Immature natural killer cell (primary cell): ENCODE measurements at regions not wholly inside any gene's neighbourhood (a gene's known extent, or its start where the extent isn't known, plus 50 kb on each side); places are given as distances from the start of the nearest gene placed in this dataset.

Experiments
- DNase-seq, 3 donors: peaks; one replicate each; pipeline ENCODE4 v3.0.0; 2022; ENCODE audit warnings: mixed read lengths in 1 of 3
- H3K27ac Mint-ChIP-seq, 6 donors: one replicate each; pipeline ENCODE4 v1.8.0; 2020; ENCODE audit warnings: mixed read lengths in 6 of 6, mild to moderate bottlenecking in 5 of 6, inconsistent platforms in 4 of 6, moderate library complexity in 3 of 6
- H3K27me3 Mint-ChIP-seq, 3 donors: one replicate each; pipeline ENCODE4 v1.8.0; 2020 to 2021; ENCODE audit warnings: low read depth in 3 of 3, mild to moderate bottlenecking in 3 of 3, mixed read lengths in 3 of 3, moderate library complexity in 3 of 3, inconsistent platforms in 1 of 3
- H3K36me3 Mint-ChIP-seq, 3 donors: one replicate each; pipeline ENCODE4 v1.8.0; 2020; ENCODE audit warnings: mixed read lengths in 3 of 3, inconsistent platforms in 2 of 3, mild to moderate bottlenecking in 2 of 3
- H3K4me1 Mint-ChIP-seq, 2 donors: one replicate each; pipeline ENCODE4 v1.8.0; 2020; ENCODE audit warnings: inconsistent platforms in 2 of 2, mild to moderate bottlenecking in 2 of 2, mixed read lengths in 2 of 2, moderate library complexity in 1 of 2
- H3K4me3 Mint-ChIP-seq, 5 donors: one replicate each; pipeline ENCODE4 v1.8.0; 2020; ENCODE audit warnings: mild to moderate bottlenecking in 5 of 5, mixed read lengths in 5 of 5, inconsistent platforms in 3 of 5, moderate library complexity in 3 of 5
- H3K9me3 Mint-ChIP-seq, 6 donors: one replicate each; pipeline ENCODE4 v1.8.0; 2020; ENCODE audit warnings: mild to moderate bottlenecking in 6 of 6, mixed read lengths in 6 of 6, inconsistent platforms in 4 of 6, moderate library complexity in 3 of 6

DNA sequence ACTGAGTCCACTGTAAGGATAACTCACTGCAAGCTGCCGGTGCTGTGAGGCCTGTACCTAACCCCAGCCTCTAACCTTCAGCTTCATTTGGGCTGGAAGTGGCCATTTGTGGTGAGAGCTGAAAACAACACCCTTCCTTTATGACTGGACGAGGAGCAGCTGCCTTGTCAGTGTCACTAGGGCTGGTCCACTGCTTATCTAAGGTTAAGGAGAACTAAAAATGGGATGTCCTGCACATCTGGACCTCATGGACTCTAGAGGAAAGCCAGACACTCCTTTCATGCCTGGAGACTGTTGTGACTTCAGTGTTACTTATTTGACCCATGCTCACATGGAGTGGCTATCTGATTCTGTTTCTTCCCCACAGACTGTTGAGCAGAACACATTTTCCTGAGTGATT, 139.9 kb downstream of the ZNF518B start:
- H3K9me3 Mint-ChIP-seq: no peaks in the 10 kb centered on the region
- no peak for DNase-seq
- no peaks in the 10 kb centered on the region for H3K4me1 Mint-ChIP-seq
- peaks cover 0 to 2% (median 0%) of the 10 kb centered on the region in 3 donors for H3K27me3 Mint-ChIP-seq
- no peak overlapping the region for H3K4me3 Mint-ChIP-seq
- H3K27ac Mint-ChIP-seq: no peak overlapping the region
- H3K36me3 Mint-ChIP-seq: no peaks in the 10 kb centered on the region

DNA sequence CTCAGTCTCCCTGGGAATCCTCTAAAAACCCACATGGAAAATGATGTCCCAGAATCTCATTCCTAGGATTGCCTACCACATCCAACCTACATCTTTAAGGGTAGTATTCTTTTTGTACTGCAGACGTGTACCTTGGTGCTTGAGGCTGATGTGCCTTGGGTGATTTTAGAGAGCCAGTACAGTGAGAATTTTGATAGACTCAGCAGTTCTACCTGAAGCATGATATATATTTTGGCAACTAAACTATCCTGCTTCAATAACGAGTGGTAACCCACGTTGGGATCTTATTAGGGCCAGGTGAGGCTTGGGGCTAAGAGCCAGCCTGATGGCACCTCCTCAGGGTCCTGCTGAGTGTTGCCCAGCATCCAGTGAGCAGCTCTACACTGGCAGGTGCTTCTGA, 140.4 kb downstream of the ZNF518B start:
- no peak overlapping the region for H3K4me3 Mint-ChIP-seq
- H3K4me1 Mint-ChIP-seq: no peaks in the 10 kb centered on the region

GRCh38 chr4:10315638-10316037, 141.6 kb downstream of the ZNF518B start:
- no peak overlapping the region for H3K4me3 Mint-ChIP-seq
- H3K4me1 Mint-ChIP-seq: no peaks in the 10 kb centered on the region
- H3K27ac Mint-ChIP-seq: no peak overlapping the region
- H3K9me3 Mint-ChIP-seq: no peaks in the 10 kb centered on the region
- peaks cover 0 to 2% (median 2%) of the 10 kb centered on the region in 3 donors for H3K27me3 Mint-ChIP-seq
- H3K36me3 Mint-ChIP-seq: no peaks in the 10 kb centered on the region
- DNase-seq: no peak

More for the DNA sequence above, 140.4 kb downstream of the ZNF518B start:
- DNase-seq: no peak
- Mint-ChIP-seq H3K27ac (no peak overlapping the region), H3K27me3 (peaks cover 0 to 2% (median 0%) of the 10 kb centered on the region in 3 donors), H3K9me3 (no peaks in the 10 kb centered on the region), H3K36me3 (no peaks in the 10 kb centered on the region)

DNA sequence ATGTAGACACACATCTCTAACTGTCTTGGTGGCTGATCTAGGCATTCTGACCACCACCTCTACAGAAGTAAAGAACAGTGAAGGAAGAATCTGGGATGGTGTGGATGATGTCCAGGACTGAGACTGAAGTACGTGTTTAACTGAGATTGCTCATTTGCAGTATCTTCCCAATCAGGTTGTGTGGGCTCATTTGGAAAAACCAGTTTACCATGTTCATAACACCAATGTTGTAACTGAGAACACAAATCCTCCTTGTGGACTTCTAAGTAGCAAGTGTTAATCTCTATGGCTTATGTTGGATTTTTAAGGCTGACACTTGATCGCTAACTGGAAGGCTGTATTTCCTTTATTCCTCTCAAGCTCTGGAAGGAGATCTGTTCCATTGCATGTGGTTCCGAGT, 144.7 kb downstream of the ZNF518B start:
- H3K27me3 Mint-ChIP-seq: peaks cover 0 to 3% (median 0%) of the 10 kb centered on the region in 3 donors
- no peak for DNase-seq
- H3K9me3 Mint-ChIP-seq: no peaks in the 10 kb centered on the region
- H3K36me3 Mint-ChIP-seq: no peaks in the 10 kb centered on the region
- no peak overlapping the region for H3K27ac Mint-ChIP-seq
- no peak overlapping the region for H3K4me3 Mint-ChIP-seq
- no peaks in the 10 kb centered on the region for H3K4me1 Mint-ChIP-seq

- H3K4me3 Mint-ChIP-seq: no peak overlapping the region
- H3K4me1 Mint-ChIP-seq: no peaks in the 10 kb centered on the region
- DNase-seq: no peak
- peaks cover 0 to 3% (median 0%) of the 10 kb centered on the region in 3 donors for H3K27me3 Mint-ChIP-seq
- H3K27ac Mint-ChIP-seq: no peak overlapping the region
- no peaks in the 10 kb centered on the region for H3K9me3 Mint-ChIP-seq
- H3K36me3 Mint-ChIP-seq: no peaks in the 10 kb centered on the region
These were observed 145.3 kb downstream of the ZNF518B start for GRCh38 chr4:10311939-10312338.

- H3K27ac Mint-ChIP-seq: no peak overlapping the region
- H3K4me1 Mint-ChIP-seq: no peaks in the 10 kb centered on the region
- no peak overlapping the region for H3K4me3 Mint-ChIP-seq
- H3K36me3 Mint-ChIP-seq: no peaks in the 10 kb centered on the region
- H3K27me3 Mint-ChIP-seq: peaks cover 0 to 2% (median 2%) of the 10 kb centered on the region in 3 donors
- H3K9me3 Mint-ChIP-seq: peaks cover 0 to 4% (median 0%) of the 10 kb centered on the region in 6 donors
- no peak for DNase-seq
These were observed 151.4 kb downstream of the ZNF518B start for GRCh38 chr4:10305816-10306215.

- Mint-ChIP-seq H3K4me1 (no peaks in the 10 kb centered on the region), H3K4me3 (no peak overlapping the region), H3K9me3 (peaks cover 0 to 4% (median 0%) of the 10 kb centered on the region in 6 donors), H3K27ac (no peak overlapping the region), H3K36me3 (no peaks in the 10 kb centered on the region), H3K27me3 (peaks cover 0 to 2% (median 1%) of the 10 kb centered on the region in 3 donors)
- DNase-seq: no peak
These were observed 153.9 kb downstream of the ZNF518B start for GRCh38 chr4:10303291-10303690.

- Mint-ChIP-seq H3K27ac (no peak overlapping the region), H3K36me3 (no peaks in the 10 kb centered on the region), H3K9me3 (peaks cover 0 to 4% (median 0%) of the 10 kb centered on the region in 6 donors), H3K4me3 (no peak overlapping the region), H3K27me3 (peaks cover 0 to 2% (median 1%) of the 10 kb centered on the region in 3 donors), H3K4me1 (no peaks in the 10 kb centered on the region)
- no peak for DNase-seq
These were observed 155.1 kb downstream of the ZNF518B start for GRCh38 chr4:10302096-10302495.

GRCh38 chr4:10299601-10300000, 157.6 kb downstream of the ZNF518B start:
- Mint-ChIP-seq H3K4me3 (no peak overlapping the region), H3K27me3 (peaks cover 0 to 8% (median 1%) of the 10 kb centered on the region in 3 donors), H3K9me3 (peaks cover 0 to 4% (median 0%) of the 10 kb centered on the region in 6 donors), H3K27ac (no peak overlapping the region), H3K36me3 (no peaks in the 10 kb centered on the region), H3K4me1 (no peaks in the 10 kb centered on the region)
- no peak for DNase-seq

- Mint-ChIP-seq H3K4me3 (no peak overlapping the region), H3K9me3 (peaks cover 0 to 4% (median 0%) of the 10 kb centered on the region in 6 donors), H3K27ac (no peak overlapping the region), H3K4me1 (no peaks in the 10 kb centered on the region), H3K27me3 (peaks cover 0 to 8% (median 1%) of the 10 kb centered on the region in 3 donors), H3K36me3 (no peaks in the 10 kb centered on the region)
- no peak for DNase-seq
These were observed 158.5 kb downstream of the ZNF518B start for GRCh38 chr4:10298681-10299080.

DNA sequence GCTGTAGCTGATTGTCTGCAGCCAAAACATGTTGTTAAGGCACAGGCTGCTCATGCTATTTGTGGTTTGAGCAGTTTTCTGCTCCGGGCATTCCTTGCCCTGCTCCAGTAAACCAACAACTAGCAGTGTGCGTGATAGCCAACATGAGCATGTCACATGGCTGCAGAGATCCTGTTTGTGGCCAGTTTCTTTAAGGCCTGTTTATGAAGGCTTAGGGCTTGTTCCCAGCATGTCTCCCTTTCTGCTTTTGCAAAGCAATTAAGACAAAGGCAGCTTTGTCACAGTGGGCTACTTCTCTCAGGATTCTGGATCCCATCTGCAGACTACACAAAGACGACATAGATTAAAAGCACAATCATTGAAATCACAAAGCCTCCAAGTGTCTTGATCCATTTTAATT, 160.5 kb downstream of the ZNF518B start:
- peaks cover under 1 to 5% (median 3%) of the 10 kb centered on the region in 3 donors for H3K27me3 Mint-ChIP-seq
- H3K4me3 Mint-ChIP-seq: no peak overlapping the region

DNA sequence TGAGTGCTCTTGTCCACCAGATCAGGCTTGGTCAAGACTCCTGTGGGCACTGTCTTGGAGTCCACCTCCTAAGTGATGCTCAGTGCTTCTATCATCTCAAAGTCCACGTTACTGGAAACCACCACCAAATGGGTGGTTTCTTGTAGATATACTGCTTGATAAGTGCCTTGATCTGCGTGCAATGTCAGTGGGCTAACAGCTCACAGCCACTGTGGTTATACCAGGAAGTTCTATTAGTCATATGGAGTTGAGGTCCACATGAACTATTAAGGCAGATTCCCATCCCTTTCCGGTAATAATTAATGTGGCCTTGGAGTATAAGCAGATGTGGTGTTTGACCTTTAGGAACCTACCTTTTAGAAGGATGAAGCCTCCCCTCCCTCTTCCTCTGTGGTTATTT, 161.9 kb downstream of the ZNF518B start:
- H3K27me3 Mint-ChIP-seq: peaks cover 3 to 5% (median 5%) of the 10 kb centered on the region in 3 donors
- H3K36me3 Mint-ChIP-seq: peaks cover 0 to 4% (median 0%) of the 10 kb centered on the region in 3 donors
- no peaks in the 10 kb centered on the region for H3K4me1 Mint-ChIP-seq

More for the DNA sequence above, 160.5 kb downstream of the ZNF518B start:
- no peak for DNase-seq
- Mint-ChIP-seq H3K4me1 (no peaks in the 10 kb centered on the region), H3K36me3 (peaks cover 0 to 4% (median 0%) of the 10 kb centered on the region in 3 donors), H3K9me3 (peaks cover 0 to 2% (median 0%) of the 10 kb centered on the region in 6 donors), H3K27ac (no peak overlapping the region)

GRCh38 chr4:10289538-10289906, 167.7 kb downstream of the ZNF518B start:
- no peaks in the 10 kb centered on the region for H3K4me1 Mint-ChIP-seq
- peaks cover 0 to 4% (median 0%) of the 10 kb centered on the region in 3 donors for H3K36me3 Mint-ChIP-seq
- no peak overlapping the region for H3K27ac Mint-ChIP-seq
- H3K27me3 Mint-ChIP-seq: peaks cover 3 to 8% (median 5%) of the 10 kb centered on the region in 3 donors
- DNase-seq: no peak
- H3K9me3 Mint-ChIP-seq: peaks cover 0 to 4% (median 0%) of the 10 kb centered on the region in 6 donors
- no peak overlapping the region for H3K4me3 Mint-ChIP-seq

More for the DNA sequence above, 161.9 kb downstream of the ZNF518B start:
- Mint-ChIP-seq H3K9me3 (peaks cover 0 to 2% (median 0%) of the 10 kb centered on the region in 6 donors), H3K27ac (no peak overlapping the region), H3K4me3 (no peak overlapping the region)
- no peak for DNase-seq

- Mint-ChIP-seq H3K27me3 (peaks cover 5 to 8% (median 6%) of the 10 kb centered on the region in 3 donors), H3K27ac (no peak overlapping the region), H3K4me1 (no peaks in the 10 kb centered on the region), H3K36me3 (peaks cover 0 to 4% (median 0%) of the 10 kb centered on the region in 3 donors), H3K4me3 (no peak overlapping the region), H3K9me3 (peaks cover 0 to 4% (median 0%) of the 10 kb centered on the region in 6 donors)
- no peak for DNase-seq
These were observed 168.2 kb downstream of the ZNF518B start for GRCh38 chr4:10288830-10289537.
